ENCODE measurements at regions not wholly inside any gene's neighbourhood (a gene's known extent, or its start where the extent isn't known, plus 50 kb on each side); places are given as distances from the start of the nearest gene placed in this dataset.
A peak's percentile ranks its signal among the peaks of the same experiment; 100 is the strongest.

DNA sequence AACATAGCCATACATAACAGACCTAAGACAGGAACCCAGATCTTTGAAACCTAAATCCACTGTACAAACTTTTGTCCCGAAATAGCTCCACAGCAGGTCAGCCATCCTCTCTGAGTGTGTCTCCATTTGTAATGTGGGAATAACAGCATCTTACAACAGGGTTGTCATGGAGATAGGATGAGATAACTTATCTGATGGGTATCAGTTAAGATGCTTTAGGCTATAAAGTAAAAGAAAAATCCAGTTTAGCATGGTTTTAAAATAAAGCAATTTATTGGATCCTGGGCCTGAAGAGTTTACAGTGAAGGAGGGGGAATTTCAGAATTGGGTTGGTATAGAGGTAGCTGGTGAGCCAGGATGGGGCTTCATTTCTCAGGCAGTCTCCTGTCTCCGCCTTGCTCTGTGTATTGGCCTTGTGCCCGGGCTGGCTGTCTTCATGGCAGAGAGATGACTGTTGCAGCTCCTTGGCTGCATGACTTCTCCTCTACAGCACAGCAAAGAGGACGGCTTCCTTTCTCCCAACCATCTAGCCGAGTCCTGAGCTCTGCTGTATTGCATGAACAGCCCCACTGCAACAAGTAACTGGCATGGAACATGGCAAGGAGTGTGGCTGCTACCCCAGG is 131.9 kb upstream of the PROK2 start:
- H3K27ac ChIP-seq (ENCODE audit: low read length) = no peak overlapping the region
- no peak for DNase-seq
- H3K4me3 ChIP-seq (ENCODE audit: low read length) = no peak overlapping the region
- H3K4me1 ChIP-seq (ENCODE audit: control insufficient read depth, insufficient read depth, low read length) = no peaks in the 10 kb centered on the region
- peaks cover 2% of the 10 kb centered on the region for H3K27me3 ChIP-seq (ENCODE audit: control insufficient read depth, insufficient read depth, low read length)
- H3K9me3 ChIP-seq (replicated peaks; ENCODE audit: control insufficient read depth, low read depth, low read length) = no peaks in the 10 kb centered on the region
- no peaks in the 10 kb centered on the region for H3K36me3 ChIP-seq (ENCODE audit: control insufficient read depth, insufficient read depth, low read length)
- 27% methylated on average over 3 of the region's 5 CpGs for WGBS (ENCODE audit: insufficient coverage)

DNA sequence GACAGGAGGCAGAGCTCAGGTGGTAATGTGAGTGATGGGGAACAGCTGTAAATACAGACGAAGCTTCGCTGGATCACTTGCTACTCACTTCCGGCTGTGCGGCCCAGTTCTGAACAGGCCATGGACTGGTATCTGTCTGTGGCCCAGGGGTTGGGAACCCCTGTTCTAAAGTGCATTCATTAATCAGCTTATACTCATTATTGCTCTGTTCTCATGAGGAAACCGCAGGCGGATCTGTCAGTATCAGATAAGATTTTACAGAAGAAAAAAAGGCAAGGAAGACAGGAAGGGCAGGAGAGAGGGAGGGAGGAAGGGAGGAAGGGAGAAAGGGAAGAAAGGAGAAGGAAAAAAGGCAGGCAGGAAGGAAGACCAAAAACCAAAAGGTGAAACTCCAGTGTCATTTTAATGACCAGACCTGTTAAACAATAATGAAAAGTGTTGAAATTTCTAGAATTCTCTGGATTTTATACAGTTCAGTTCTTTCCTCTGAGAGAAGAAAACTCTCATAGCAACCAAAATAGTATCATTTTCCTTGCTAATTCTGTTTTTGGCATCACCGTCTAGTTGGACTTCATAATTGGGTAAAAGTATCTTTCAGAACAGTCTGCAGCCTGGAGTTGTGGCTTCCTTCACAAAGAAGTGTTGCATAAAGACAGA is 128.0 kb upstream of the PROK2 start:
- no peaks in the 10 kb centered on the region for H3K36me3 ChIP-seq (ENCODE audit: control insufficient read depth, insufficient read depth, low read length)
- WGBS (ENCODE audit: insufficient coverage) = 92% methylated on average over 2 of the region's 7 CpGs
- no peak overlapping the region for H3K27ac ChIP-seq (ENCODE audit: low read length)
- DNase-seq = no peak
- peaks cover 9% of the 10 kb centered on the region for H3K27me3 ChIP-seq (ENCODE audit: control insufficient read depth, insufficient read depth, low read length)
- no peak overlapping the region for H3K4me3 ChIP-seq (ENCODE audit: low read length)
- H3K4me1 ChIP-seq (ENCODE audit: control insufficient read depth, insufficient read depth, low read length) = peaks cover 8% of the 10 kb centered on the region
- H3K9me3 ChIP-seq (replicated peaks; ENCODE audit: control insufficient read depth, low read depth, low read length) = no peaks in the 10 kb centered on the region

DNA sequence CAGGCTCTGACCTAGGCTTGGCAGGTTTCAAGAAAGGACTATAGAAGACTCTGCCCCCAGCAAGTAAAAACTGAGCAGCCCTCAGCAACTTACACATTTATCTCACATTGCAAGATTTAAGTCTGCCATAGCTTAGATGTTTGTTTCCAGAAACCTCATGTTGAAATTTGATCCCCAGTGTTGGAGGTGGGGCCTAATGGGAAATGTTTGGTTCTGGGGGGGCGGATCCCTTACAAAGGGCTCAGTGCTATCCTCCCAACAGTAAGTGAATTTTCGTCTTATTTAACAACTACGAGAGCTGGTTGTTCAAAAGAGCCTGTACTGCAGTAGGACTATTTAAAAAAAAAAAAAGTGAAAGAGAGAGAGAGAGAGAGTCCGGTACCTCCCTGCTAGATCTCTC is 125.2 kb upstream of the PROK2 start:
- Histone ChIP-seq H3K4me1 (ENCODE audit: control insufficient read depth, insufficient read depth, low read length) (peaks cover 14% of the 10 kb centered on the region), H3K4me3 (ENCODE audit: low read length) (no peak overlapping the region), H3K36me3 (ENCODE audit: control insufficient read depth, insufficient read depth, low read length) (no peaks in the 10 kb centered on the region), H3K27me3 (ENCODE audit: control insufficient read depth, insufficient read depth, low read length) (peaks cover 10% of the 10 kb centered on the region), H3K9me3 (replicated peaks; ENCODE audit: control insufficient read depth, low read depth, low read length) (no peaks in the 10 kb centered on the region), H3K27ac (ENCODE audit: low read length) (no peak overlapping the region)
- WGBS (ENCODE audit: insufficient coverage) = no CpG with 5 or more reads among the region's 4 CpGs
- DNase-seq = no peak

DNA sequence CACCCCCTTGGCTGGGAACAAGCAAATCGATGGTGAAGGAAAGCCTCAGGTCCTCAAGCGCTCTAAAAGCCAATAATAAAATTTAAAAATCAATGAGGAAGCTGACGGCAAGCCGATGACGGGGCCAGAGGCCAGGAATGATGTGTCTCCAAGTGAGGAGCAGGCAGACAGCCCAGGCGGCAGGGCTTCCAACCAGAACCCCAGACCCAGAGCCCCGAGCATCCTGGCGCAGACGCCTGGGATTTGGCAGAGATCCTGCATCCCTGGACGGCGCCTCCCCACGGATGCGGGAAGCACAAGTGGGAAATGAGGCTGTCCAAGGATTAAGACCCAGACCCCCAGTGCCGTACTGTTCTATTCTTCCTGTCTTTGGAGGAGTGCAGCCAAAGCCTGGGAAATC is 123.0 kb upstream of the PROK2 start:
- peak; percentile 50 for DNase-seq
- Histone ChIP-seq H3K9me3 (replicated peaks; ENCODE audit: control insufficient read depth, low read depth, low read length) (no peaks in the 10 kb centered on the region), H3K27ac (ENCODE audit: low read length) (no peak overlapping the region), H3K36me3 (ENCODE audit: control insufficient read depth, insufficient read depth, low read length) (no peaks in the 10 kb centered on the region), H3K4me3 (ENCODE audit: low read length) (no peak overlapping the region), H3K27me3 (ENCODE audit: control insufficient read depth, insufficient read depth, low read length) (peaks cover 10% of the 10 kb centered on the region), H3K4me1 (ENCODE audit: control insufficient read depth, insufficient read depth, low read length) (peaks cover 14% of the 10 kb centered on the region)
- whole genome bisulfite sequencing (ENCODE audit: insufficient coverage) = 21% methylated on average over 12 of the region's 14 CpGs

DNA sequence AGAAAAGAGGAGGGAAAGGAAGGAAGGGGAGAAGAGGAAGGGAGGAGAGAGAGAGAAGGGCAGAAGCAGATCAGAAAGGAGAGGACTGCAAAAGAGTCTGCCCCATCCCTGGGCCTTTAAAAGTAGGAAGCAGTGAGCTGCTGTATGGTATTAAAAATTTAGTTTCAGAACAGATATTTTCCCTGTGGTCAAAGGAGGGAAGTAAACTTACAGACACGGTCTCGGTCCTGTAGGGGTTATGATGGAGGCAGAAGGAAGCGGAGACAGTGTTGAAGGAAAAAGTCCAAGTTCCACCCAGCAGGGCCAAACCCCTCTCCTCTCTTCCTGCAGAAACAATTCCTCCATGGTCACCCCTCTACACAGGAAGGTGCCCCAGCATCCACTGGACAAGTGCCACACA is 122.0 kb upstream of the PROK2 start:
- WGBS (ENCODE audit: insufficient coverage) = no CpG with 5 or more reads among the region's 3 CpGs
- Histone ChIP-seq H3K9me3 (replicated peaks; ENCODE audit: control insufficient read depth, low read depth, low read length) (no peaks in the 10 kb centered on the region), H3K27ac (ENCODE audit: low read length) (no peak overlapping the region), H3K27me3 (ENCODE audit: control insufficient read depth, insufficient read depth, low read length) (peaks cover 10% of the 10 kb centered on the region), H3K4me3 (ENCODE audit: low read length) (no peak overlapping the region), H3K4me1 (ENCODE audit: control insufficient read depth, insufficient read depth, low read length) (peaks cover 14% of the 10 kb centered on the region), H3K36me3 (ENCODE audit: control insufficient read depth, insufficient read depth, low read length) (no peaks in the 10 kb centered on the region)
- DNase-seq = no peak

DNA sequence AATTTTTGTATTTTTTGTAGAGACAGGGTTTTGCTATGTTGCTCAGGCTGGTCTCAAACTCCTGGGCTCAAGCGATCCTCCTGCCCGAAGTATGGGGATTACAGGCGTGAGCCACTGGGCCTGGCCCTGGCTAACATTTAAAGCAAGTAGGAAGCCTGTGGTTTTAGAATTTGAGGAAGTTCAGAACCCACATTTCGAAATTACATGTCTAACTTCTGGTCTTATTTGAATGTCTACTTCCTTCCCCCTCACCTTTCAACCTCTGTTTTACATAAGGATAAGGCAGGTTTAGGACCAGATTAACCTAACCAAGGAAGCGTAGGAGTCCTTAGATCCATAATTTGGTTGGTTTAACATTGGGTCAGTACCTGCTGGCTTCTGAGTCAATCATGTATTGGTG is 120.5 kb upstream of the PROK2 start:
- H3K4me1 ChIP-seq (ENCODE audit: control insufficient read depth, insufficient read depth, low read length) = peaks cover 14% of the 10 kb centered on the region
- H3K9me3 ChIP-seq (replicated peaks; ENCODE audit: control insufficient read depth, low read depth, low read length) = no peaks in the 10 kb centered on the region
- WGBS (ENCODE audit: insufficient coverage) = 100% methylated on average over 3 of the region's 5 CpGs
- H3K27ac ChIP-seq (ENCODE audit: low read length) = no peak overlapping the region
- DNase-seq = peak; percentile 36
- no peaks in the 10 kb centered on the region for H3K36me3 ChIP-seq (ENCODE audit: control insufficient read depth, insufficient read depth, low read length)
- H3K4me3 ChIP-seq (ENCODE audit: low read length) = no peak overlapping the region
- peaks cover 10% of the 10 kb centered on the region for H3K27me3 ChIP-seq (ENCODE audit: control insufficient read depth, insufficient read depth, low read length)

DNA sequence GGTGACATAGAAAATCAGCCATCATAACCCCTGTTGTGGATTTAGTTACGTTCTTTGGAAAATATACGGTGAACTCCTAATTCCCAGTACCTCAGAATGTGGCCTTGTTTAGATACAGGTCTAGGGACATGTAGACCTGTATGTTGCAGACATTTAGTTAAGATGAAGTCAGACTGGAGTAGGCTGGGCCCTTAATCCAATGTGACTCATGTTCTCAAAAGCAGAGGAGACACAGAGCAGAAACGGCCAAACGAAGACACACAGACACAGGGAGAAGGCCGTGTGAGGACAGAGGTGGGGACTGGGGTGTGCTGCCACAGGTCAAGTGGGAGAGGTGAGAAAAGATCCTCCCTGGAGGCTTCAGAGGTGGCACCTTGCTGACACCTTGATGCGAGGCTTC is 119.0 kb upstream of the PROK2 start:
- no peak for DNase-seq

DNA sequence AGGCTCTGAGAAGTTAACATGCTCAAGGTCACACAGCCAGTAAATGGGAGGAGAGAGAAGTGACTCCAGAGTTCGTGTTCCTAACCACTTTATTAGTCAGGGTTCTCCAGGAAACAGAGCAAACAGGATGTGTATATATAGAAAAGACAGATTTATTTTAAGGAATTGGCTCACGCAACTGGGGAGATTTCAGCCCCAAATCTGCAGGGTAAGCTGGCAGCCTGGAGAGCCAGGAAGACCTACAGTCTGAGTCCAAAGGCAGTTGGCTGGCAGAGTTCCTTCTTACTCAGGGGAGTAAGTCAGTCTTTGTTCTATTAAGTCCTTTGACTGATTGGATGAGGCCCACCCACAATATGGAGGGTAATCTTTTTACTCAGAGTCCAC is 118.2 kb upstream of the PROK2 start:
- Histone ChIP-seq H3K4me1 (ENCODE audit: control insufficient read depth, insufficient read depth, low read length) (peaks cover 8% of the 10 kb centered on the region), H3K27me3 (ENCODE audit: control insufficient read depth, insufficient read depth, low read length) (peaks cover 8% of the 10 kb centered on the region), H3K9me3 (replicated peaks; ENCODE audit: control insufficient read depth, low read depth, low read length) (no peaks in the 10 kb centered on the region), H3K4me3 (ENCODE audit: low read length) (no peak overlapping the region), H3K27ac (ENCODE audit: low read length) (no peak overlapping the region), H3K36me3 (ENCODE audit: control insufficient read depth, insufficient read depth, low read length) (no peaks in the 10 kb centered on the region)
- DNase-seq = peak; percentile 43
- 50% methylated on average over 1 of the region's 2 CpGs for WGBS (ENCODE audit: insufficient coverage)

More for the DNA sequence above, 119.0 kb upstream of the PROK2 start:
- Histone ChIP-seq H3K9me3 (replicated peaks; ENCODE audit: control insufficient read depth, low read depth, low read length) (no peaks in the 10 kb centered on the region), H3K27ac (ENCODE audit: low read length) (no peak overlapping the region), H3K36me3 (ENCODE audit: control insufficient read depth, insufficient read depth, low read length) (no peaks in the 10 kb centered on the region), H3K4me1 (ENCODE audit: control insufficient read depth, insufficient read depth, low read length) (peaks cover 12% of the 10 kb centered on the region), H3K4me3 (ENCODE audit: low read length) (no peak overlapping the region), H3K27me3 (ENCODE audit: control insufficient read depth, insufficient read depth, low read length) (peaks cover 8% of the 10 kb centered on the region)
- 79% methylated on average over 4 of the region's 6 CpGs for WGBS (ENCODE audit: insufficient coverage)

DNA sequence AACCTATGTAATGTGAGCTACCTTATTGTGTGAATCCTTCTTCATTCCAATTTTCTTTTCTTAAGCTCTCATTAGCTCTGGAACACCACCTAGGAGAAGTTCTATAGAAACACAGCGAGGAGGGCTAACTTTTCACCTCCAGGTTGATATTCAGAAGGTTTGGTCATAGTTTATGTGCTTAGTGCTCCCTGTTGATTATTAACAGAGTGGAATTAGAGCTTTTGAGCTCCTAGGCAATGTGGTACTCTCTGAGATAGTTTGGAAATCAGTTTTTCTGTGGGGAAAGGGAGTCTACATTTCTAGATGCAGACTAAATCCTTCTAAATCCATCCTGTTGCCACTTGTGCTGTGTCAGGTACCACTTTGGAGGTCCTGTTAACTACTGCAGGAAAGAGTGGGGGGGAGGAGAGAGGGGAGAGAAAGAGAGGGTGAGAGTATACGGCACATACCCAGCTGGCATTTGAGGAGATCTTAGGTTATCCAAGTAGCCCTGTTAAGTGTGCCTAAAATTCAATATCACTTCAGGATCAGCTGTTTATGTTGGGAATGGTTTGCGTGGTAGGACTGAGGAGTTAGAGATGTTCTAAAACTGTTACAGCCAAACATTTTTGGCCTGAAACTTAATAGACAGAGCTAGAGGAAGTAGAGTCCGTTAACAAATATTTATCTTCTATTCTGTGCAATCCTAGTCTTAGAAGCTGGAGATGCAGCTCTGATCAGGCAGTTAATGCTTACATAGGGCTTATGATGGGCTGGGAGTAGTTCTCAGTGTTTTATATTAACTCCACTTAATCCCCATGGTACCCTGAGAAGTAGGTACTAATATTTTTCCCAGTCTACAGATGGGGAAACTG is 117.5 kb upstream of the PROK2 start:
- Histone ChIP-seq H3K4me1 (ENCODE audit: control insufficient read depth, insufficient read depth, low read length) (peaks cover 2% of the 10 kb centered on the region), H3K36me3 (ENCODE audit: control insufficient read depth, insufficient read depth, low read length) (no peaks in the 10 kb centered on the region), H3K4me3 (ENCODE audit: low read length) (no peak overlapping the region), H3K27me3 (ENCODE audit: control insufficient read depth, insufficient read depth, low read length) (peaks cover 5% of the 10 kb centered on the region), H3K9me3 (replicated peaks; ENCODE audit: control insufficient read depth, low read depth, low read length) (no peaks in the 10 kb centered on the region), H3K27ac (ENCODE audit: low read length) (no peak overlapping the region)
- DNase-seq = no peak
- 67% methylated on average over 1 of the region's 4 CpGs for WGBS (ENCODE audit: insufficient coverage)

DNA sequence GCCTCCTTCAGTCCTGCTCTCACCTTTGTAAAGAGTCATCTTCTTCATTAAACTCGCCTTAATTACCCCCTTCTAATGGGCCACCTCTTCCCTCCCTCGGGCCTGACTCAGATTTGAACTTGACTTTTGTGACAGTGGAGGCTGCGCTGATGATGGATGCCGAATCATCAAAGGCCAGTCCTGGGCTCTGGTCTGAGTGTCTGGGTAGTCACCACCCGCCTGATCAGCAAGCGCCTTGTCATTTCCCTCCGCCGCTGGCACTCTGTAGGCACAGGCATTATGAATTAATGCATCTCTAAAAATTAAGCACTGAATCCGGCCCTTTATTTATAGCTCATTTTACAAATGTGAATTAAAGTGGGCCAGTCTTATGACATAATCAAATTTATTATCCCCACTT is 116.7 kb upstream of the PROK2 start:
- 88% methylated on average over 4 of the region's 9 CpGs for WGBS (ENCODE audit: insufficient coverage)
- DNase-seq = no peak
- Histone ChIP-seq H3K27me3 (ENCODE audit: control insufficient read depth, insufficient read depth, low read length) (peaks cover 5% of the 10 kb centered on the region), H3K4me1 (ENCODE audit: control insufficient read depth, insufficient read depth, low read length) (no peaks in the 10 kb centered on the region), H3K27ac (ENCODE audit: low read length) (no peak overlapping the region), H3K4me3 (ENCODE audit: low read length) (no peak overlapping the region), H3K36me3 (ENCODE audit: control insufficient read depth, insufficient read depth, low read length) (no peaks in the 10 kb centered on the region), H3K9me3 (replicated peaks; ENCODE audit: control insufficient read depth, low read depth, low read length) (no peaks in the 10 kb centered on the region)

Measured in muscle of leg (tissue), 3 donors.